Kasumi-1 (cell line): ENCODE measurements at regions not wholly inside any gene's neighbourhood (a gene's known extent, or its start where the extent isn't known, plus 50 kb on each side); places are given as distances from the start of the nearest gene placed in this dataset.

Experiments used
- DNase-seq, 2 experiments: peaks; one replicate each; lab custom pipeline; 2025; lab: John Stamatoyannopoulos, UW

- no peak for DNase-seq
Measured at GRCh38 chr18:29076645-29077044, 899.7 kb upstream of the CDH2 start.

GRCh38 chr18:29074147-29074546 lies 897.2 kb upstream of the CDH2 start:
- no peak for DNase-seq

DNA sequence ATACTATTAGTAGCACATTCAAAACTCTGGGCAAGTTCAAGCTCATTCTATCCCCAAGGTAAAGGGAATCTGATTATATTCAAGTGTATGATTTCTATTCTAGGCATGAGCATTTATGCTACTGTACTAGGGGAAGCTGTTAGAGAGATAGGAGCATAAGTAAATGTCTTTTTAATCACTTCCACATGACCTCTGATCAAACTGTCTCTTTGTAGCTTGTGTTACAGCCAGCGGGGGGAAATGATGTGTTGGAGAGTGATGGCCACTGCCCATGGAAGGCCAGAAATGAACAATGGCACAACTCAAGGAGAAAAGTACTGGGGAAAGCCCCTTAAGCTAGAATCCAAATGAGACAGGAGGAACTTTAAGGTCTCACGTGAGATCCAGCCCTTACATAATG lies 894.9 kb upstream of the CDH2 start:
- no peak for DNase-seq

DNA sequence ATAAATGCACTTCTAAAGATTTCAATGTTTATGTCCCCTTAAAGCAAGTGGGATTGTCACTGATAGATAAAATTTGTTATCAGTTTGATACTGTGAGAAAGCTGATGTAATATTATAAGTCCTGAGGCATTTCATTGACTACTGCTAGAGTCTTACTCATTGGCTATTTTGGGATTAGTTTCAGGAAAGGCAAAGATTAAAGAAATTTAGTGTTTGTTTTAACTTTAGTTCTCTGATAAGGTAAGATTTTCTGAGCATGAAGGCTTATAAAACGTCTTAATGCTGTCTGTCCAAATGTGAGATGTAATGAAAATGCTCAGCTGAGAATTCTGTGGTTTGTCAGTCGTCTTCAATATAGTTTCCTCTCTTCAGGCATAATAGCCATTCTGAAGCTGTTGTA lies 886.4 kb upstream of the CDH2 start:
- no peak for DNase-seq

GRCh38 chr18:29062921-29063320 lies 886.0 kb upstream of the CDH2 start:
- DNase-seq, result no peak

DNA sequence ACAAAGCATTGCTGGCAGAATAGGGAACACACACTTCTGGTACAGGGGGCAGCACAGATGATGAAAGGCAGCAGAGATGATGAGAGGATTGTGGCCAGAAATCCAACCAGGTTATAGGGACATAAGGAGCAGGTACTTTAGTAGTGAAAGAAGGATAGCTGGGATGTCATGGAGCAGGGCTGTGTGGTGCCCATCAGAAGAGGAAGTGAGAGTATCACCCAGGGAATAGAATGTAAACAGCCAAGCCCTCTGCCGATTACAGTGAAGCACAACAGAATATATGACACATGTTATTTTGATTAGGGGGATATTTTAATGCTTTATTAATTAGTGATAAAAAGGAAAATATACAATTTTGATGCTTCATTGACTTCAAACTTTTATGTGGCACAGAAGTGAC lies 883.4 kb upstream of the CDH2 start:
- no peak for DNase-seq

- DNase-seq, result no peak
Measured at GRCh38 chr18:29057703-29058102, 880.8 kb upstream of the CDH2 start.

DNA sequence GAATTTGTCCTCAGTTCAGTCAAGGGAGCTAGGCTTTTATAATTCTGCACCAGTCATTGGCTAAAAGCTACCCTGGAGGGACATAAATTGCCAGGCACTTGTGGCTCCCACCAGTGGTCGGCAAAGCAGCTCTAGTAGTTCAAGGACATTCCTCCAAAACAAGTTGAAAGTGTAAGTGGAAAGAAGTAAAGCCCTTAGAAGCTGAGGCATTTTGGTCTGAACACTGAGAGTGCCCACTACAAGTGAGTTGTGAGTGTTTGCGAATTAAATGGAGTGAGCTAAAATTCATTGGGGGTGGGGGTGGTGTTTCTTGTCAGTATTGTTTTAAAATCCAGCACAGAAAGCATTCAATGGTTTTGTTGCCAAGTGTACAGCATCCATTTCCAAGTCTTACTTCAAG lies 879.9 kb upstream of the CDH2 start:
- no peak for DNase-seq

DNA sequence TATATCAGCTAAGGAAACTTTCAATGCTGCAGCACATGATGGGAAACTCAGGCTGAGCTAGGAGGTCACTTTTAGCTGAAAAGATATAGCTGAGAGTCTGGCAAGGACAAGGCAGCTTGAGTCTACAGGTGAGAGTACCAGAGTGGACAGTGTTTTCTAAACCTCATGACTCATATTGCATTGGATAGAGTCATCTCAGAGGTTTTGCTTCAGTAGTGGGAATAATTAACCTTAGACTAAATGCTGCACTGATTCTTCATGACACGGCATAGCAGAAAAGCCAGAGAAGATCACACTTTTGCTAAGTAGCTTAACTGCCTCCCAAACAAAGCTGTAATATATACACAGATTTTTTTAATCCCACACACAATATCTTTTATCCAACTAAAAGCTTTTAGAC lies 865.0 kb upstream of the CDH2 start:
- DNase-seq, result no peak

DNA sequence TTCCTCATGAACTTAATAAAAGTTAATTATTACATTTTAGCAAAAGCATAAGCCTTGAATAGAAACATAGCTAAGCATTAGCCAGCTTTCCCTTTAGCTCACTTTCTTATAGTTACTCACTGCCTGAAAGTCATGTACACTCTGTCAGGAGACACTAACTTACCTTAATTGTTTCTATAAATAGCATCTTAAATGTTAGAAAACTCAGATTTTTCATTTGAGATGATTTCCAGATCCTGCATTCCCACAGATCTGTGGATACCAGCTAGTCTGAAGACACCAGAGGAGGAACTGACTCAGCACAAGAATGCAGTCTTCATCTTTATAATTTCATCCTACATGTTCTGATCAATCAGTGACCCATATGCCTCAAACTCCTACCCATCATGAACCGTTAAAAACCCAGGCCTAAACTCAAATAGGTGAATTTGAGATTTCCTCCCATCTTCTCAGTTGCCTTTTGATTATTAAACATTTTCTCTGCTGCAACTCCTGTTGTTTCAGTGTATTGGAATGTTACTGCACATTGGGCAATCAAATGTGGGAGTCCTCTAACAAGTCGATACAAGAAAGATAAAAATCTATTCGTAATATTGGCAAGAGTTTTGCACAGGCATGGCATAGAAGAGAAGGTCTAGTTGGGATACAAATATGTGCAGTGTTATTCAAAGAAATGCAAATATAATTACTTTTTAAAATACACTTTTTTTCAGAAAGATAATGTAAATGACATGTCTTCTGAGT lies 857.4 kb upstream of the CDH2 start:
- DNase-seq, result no peak

DNA sequence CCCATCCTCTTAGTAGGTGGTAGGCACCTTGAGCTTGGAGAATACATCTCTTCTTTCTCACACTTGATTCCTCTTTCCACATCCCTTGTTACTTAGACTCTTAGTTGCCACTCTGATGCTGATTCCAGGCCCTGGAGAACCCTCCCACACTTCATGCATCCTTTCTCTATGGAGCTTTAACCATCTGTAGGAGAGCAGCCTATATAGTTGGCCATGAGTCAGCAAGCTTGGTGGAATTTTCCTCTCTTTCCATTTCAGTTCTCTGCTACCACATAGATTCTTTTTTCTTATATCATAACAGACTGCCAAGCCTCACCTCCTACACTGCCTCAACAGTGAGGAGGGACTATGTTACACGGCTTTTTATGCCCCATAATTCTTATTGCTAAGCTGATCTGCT lies 851.6 kb upstream of the CDH2 start:
- DNase-seq, result no peak

GRCh38 chr18:29018976-29019375 lies 842.0 kb upstream of the CDH2 start:
- no peak for DNase-seq

DNA sequence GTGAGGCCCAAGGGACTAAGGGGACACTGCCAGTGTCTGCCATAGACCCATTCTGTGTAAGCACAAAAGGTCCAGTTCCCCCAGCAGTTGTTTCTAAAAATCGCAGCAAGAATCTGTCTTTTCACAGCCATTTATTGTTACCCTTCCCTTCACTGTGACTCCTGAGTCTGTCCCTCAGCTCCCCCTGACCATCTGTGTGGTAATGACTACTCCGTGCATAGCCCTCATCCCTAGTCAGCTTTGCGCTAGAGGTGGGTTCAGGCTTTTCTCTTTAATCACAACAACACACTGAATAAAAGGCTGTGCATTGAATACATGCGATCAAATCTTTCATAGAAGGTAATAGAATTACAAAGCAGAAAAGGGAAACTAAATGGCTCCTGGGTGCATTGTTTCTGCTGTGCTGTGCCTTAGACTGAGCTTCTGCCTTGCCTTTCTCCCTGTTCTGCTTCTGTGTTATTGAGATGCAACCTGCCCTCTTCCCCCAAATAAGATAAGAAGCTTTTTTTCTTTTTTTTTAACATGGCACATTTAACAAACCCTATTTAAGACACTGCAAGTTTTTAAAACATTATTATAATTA lies 836.0 kb upstream of the CDH2 start:
- DNase-seq, result no peak

DNA sequence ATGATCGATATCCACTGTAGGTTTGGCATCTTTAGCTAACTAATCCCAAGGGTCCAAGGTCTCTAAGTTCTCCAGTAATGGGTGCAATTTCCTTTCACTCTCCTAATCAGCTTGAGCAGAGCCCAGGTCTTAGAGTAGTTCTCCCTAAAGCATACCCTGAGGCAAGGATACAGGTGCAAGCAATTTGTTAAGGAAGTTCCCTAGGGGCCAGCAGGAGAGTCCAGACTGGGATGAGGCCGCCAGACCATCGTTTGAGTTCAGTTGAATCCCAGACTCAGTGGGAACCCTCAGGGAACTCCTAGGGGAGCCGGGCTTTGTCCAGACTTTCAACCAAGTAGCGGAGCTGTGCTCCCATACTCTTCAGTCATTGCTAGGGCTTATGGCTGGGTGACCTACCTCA lies 835.4 kb upstream of the CDH2 start:
- DNase-seq, result no peak

DNA sequence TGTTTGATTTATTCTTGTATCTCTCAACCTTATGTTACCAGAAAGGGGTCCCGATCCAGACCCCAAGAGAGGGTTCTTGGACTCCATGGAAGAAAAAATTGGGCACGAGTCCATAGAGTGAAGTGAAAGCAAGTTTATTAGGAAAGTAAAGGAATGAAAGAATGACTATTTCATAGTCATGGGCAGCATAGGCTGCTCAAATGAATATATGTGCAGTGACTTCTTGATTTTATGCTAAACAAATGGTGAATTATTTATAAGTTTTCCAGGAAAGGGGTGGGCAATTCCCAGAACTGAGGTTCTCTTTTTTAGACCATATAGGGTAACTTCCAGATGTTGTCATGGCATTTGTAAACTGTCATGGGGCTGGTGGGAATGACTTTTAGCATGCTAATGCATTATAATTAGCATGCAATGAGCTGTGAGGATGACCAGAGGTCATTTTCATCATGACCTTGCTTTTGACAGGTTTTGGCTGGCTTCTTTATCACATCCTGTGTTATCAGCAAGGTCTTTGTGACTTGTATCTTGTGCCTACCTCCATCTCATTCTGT lies 832.4 kb upstream of the CDH2 start:
- DNase-seq, result no peak

GRCh38 chr18:29008809-29009208 lies 831.9 kb upstream of the CDH2 start:
- DNase-seq, result no peak

DNA sequence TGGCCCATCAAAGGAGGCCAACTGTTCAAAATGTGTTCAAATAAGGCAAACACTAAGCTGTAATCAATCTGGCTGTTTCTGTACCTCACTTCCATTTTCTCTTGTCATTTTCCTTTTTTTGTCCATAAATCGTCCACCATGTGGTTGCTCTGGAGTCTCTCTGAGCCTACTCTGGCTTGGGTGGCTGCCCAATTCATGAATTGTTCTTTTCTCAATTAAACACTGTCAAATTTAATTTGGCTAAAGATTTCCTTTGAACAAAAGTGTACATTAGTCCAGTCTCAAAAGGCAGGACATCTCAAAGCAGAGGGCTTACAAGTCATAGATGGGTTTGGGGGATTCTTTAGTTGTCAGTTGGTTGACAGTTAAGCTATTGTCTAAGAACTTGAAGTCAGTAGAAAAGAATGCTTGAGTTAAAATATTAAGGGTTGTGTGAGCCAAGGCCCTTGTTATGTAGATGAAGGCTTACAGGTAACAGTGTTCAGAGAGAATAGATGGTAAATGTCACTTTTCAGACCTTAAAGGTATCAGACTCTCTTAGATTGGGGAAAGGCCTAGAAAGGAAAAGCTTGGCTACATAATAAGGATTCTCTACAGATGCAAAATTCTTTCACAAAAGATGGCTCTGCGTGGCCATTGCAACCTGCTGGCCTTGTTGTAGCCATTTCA lies 831.2 kb upstream of the CDH2 start:
- DNase-seq, result no peak

DNA sequence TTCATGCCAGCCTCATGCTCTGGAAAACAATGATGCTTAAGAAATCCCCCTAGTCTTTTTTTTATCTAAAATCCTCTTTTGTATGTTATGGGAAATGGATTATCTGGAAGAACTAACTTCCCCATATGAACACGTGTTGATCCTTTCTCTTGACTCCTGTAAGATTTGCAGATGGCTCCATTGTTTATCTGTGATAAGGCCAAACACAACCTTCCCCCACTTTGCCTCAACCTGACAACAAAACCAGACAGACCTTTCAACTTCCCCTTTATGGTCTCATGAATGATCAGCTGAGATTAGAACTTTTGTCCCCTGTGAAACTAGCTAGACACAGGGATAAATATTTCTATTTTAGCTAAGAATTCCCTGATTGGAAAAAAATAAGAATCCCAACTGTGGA lies 828.0 kb upstream of the CDH2 start:
- DNase-seq, result no peak

DNA sequence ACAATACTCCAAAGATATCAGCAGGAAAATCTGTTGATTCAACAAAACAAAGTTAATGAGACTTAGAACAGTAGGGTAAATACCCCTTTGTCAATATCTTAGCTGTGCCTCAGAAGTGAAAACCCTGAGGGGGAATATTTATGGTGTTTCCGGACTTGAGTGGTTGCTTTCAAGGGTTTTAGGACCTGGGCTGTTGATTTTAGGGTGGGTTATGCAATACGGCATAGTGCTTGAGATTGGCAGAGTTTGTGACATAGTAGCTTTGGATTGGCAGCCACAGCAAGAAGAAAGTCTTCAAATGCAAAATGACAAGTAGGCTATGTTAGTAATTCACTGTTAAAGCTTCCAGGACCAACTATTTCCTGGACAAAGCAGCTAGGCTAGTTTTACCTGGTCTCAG lies 826.3 kb upstream of the CDH2 start:
- no peak for DNase-seq

DNA sequence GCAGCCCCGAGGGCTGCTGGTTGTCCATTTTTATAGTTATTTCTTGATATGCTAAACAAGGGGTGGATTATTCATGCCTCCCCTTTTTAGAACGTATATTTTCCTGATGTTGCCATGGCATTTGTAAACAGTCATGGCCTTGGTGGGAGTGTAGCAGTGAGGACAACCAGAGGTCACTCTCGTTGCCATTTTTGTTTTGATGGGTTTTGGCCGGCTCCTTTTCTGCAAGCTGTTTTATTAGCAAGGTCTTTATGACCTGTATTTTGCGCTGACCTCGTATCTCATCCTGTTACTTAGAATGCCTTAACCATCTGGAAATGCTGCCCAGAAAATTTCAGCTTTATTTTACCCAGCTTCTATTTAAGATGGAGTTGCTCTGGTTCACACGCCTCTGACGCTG lies 825.8 kb upstream of the CDH2 start:
- DNase-seq, result no peak

DNA sequence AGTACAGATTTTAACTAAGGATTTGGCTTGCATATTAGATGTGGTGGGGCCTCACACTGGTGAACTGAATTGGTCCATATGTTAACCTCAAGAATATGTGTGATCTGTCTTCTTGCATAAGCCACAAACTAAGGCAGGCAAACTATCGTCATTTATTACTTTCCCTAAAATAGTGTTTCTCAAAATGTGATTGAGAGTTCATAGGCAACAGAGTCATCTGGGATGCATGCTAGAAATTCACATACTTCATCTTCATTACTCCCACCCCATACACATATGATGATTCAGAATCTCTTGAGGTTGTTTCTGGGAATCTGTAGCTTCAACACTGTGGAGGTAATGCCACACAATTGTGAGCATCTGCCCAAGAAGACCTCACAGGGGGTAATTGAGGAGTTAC lies 822.8 kb upstream of the CDH2 start:
- DNase-seq, result no peak

DNA sequence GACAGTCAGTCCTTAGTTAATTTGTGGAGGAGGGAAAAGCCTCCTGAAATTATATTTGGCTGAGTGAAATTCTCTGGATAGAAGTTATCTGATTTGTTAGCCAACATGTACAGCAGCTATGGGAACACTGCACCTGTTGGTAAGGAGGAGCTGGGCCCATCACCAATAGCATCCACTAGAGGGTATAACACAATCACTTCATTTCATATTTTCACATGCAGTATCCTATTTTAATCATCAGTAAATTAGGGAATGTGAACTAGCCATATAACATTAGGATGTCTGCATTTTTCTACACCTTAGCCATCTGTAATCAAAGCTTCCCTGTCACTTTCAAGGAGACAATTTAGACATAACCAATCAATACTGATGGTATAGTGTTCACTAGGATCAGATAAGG lies 818.4 kb upstream of the CDH2 start:
- DNase-seq, result no peak

- no peak for DNase-seq
Measured at GRCh38 chr18:28984731-28985130, 807.8 kb upstream of the CDH2 start.
